ENCODE measurements at regions not wholly inside any gene's neighbourhood (a gene's known extent, or its start where the extent isn't known, plus 50 kb on each side); places are given as distances from the start of the nearest gene placed in this dataset.
A peak's percentile ranks its signal among the peaks of the same experiment; 100 is the strongest.

- TF ChIP-seq EGR2 (tag by site-specific recombination; IDR thresholded peaks at IDR 0.05; ENCODE audit: low read depth) (no peak), YY1 (tag by site-specific recombination; IDR thresholded peaks at IDR 0.05) (no peak), ZNF585B (tag by site-specific recombination; IDR thresholded peaks at IDR 0.05) (no peak)
These were observed 154.8 kb upstream of the FAR2 start (continued) for GRCh38 chr12:28994179-28994715.

- TF ChIP-seq ZNF10 (tag by site-specific recombination; IDR thresholded peaks at IDR 0.05) (no peak), PRDM2 (tag by site-specific recombination; IDR thresholded peaks at IDR 0.05; ENCODE audit: borderline replicate concordance) (no peak), ZNF350 (tag by site-specific recombination; IDR thresholded peaks at IDR 0.05) (no peak), KLF10 (tag by site-specific recombination; IDR thresholded peaks at IDR 0.05) (no peak), ZNF639 (tag by site-specific recombination; IDR thresholded peaks at IDR 0.05) (no peak), ZNF133 (tag by site-specific recombination; IDR thresholded peaks at IDR 0.05) (no peak)
- no peak overlapping the region for H3K27ac ChIP-seq (ENCODE audit: extremely low read depth, low read depth, low read length)
- H3K4me3 ChIP-seq (ENCODE audit: low read depth, low read length): no peak overlapping the region
- ChIA-PET POLR2A (no interaction called here), CTCF (no interaction called here)
- H3K36me3 ChIP-seq (ENCODE audit: control insufficient read depth in 2 of 2, insufficient read depth in 1 of 2, low read length in 2 of 2): no peaks in the 10 kb centered on the region
- H3K9me3 ChIP-seq (ENCODE audit: control insufficient read depth, insufficient read depth, low read depth, low read length): no peaks in the 10 kb centered on the region
- H3K4me1 ChIP-seq (ENCODE audit: control insufficient read depth, insufficient read depth, low read length): no peaks in the 10 kb centered on the region
These were observed 152.4 kb upstream of the FAR2 start for GRCh38 chr12:28996688-28997087.

GRCh38 chr12:28998662-28999120, 150.4 kb upstream of the FAR2 start:
- H3K9me3 ChIP-seq (ENCODE audit: control insufficient read depth, insufficient read depth, low read depth, low read length): no peaks in the 10 kb centered on the region
- TF ChIP-seq ZFHX2 (tag by site-specific recombination; conservative IDR thresholded peaks at IDR 0.05) (0 out of 2 replicates have a peak, but pooled peaks have one; percentile 18), ZNF837 (tag by site-specific recombination; IDR thresholded peaks at IDR 0.05) (no peak), EGR2 (tag by site-specific recombination; IDR thresholded peaks at IDR 0.05; ENCODE audit: low read depth) (peak; percentile 60), ZNF521 (tag by site-specific recombination; IDR thresholded peaks at IDR 0.05) (no peak), ZNF654 (tag by site-specific recombination; IDR thresholded peaks at IDR 0.05; ENCODE audit: low read depth) (peak; percentile 28; the same call in 1 of the 2 replicates), ZNF133 (tag by site-specific recombination; IDR thresholded peaks at IDR 0.05) (peak; percentile 47; the same call in 1 of the 2 replicates)
- H3K4me3 ChIP-seq (ENCODE audit: low read depth, low read length): no peak overlapping the region
- ChIA-PET CTCF (interaction anchor here (0.7 to 1.4 kb wide), 6 partner anchors 9 to 1266 kb away, joined by 3 to 6 read pairs (median 3); no protein-coding TSS in a partner anchor), POLR2A (no interaction called here)
- no peaks in the 10 kb centered on the region for H3K36me3 ChIP-seq (ENCODE audit: control insufficient read depth in 2 of 2, insufficient read depth in 1 of 2, low read length in 2 of 2)
- H3K4me1 ChIP-seq (ENCODE audit: control insufficient read depth, insufficient read depth, low read length): no peaks in the 10 kb centered on the region
- H3K27ac ChIP-seq (ENCODE audit: extremely low read depth, low read depth, low read length): no peak overlapping the region

All from HEK293 (cell line).